ENCODE measurements at regions not wholly inside any gene's neighbourhood (a gene's known extent, or its start where the extent isn't known, plus 50 kb on each side); places are given as distances from the start of the nearest gene placed in this dataset.

DNA sequence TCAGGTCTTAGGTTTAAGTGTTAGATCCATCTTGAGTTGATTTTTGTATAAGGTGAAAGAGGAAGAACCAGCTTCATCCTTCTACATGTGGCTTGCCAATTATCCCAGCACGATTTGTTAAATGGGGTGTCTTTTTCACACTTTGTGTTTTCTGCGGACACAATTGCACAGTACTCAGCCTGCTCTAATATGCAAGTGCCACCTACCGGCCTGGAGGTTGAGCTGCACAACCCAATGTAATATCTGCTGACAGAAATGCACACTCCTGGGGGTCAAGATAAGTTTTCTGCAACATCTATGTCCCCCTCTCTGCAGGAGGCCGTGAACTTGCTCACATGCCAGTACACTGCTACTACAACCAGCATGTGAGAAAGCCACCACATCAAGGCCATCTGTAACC is 791.9 kb upstream of the ROBO1 start:
- no peak for DNase-seq

DNA sequence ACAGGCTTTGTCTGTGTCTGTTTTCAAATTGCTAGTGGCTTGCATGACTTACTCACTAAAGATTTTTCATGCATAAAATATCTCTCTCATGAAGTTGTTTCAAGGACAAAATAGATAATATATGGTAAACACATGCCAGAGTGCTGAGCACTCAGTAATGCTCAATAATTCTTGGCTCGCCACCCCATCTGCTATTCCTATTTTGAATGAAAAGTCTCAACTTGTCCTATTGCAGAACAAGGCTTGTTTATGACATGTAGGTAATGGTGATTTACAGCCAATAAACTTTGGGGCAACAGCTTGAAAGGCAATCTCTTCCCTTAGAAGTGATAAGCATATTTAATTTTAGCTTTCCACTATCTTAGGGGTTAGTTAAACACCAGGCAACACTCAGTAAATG is 789.0 kb upstream of the ROBO1 start:
- no peak for DNase-seq

DNA sequence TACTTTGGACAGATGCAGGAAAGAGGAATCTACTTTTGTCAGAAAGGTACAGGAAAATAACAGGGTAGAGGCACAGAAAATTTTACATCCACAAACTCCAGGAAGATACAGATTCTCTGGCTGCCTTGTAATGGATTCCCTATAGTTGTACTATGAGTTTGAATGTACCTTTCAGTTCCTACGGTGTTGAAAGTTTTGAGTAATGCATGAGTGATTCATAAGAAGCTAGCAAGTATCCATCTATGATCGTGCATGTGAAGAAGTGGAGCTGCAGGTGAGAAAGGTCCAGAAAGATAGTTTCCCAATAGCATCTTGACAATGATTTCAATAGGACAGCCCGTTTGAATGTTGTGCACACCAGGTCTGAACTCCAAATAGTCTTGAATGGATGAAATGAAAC is 786.5 kb upstream of the ROBO1 start:
- DNase-seq: no peak

DNA sequence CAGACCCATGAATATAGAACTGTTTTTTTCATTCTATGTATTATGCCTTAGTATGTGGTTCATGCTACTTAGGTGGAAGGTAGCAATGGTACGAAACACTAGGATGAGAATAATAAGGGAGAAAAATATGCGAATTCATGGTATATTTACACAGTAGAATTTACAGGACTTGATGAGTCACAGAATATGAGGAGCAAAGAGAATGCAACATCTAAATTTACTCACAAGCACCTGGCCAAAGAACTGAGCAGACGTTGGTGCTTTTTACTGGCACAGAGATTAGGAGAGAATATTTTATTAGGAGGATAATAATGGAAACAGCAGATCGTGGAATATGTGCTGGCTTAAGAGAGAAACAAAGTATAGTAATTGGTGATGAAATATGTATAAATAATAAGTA is 785.4 kb upstream of the ROBO1 start:
- no peak for DNase-seq

DNA sequence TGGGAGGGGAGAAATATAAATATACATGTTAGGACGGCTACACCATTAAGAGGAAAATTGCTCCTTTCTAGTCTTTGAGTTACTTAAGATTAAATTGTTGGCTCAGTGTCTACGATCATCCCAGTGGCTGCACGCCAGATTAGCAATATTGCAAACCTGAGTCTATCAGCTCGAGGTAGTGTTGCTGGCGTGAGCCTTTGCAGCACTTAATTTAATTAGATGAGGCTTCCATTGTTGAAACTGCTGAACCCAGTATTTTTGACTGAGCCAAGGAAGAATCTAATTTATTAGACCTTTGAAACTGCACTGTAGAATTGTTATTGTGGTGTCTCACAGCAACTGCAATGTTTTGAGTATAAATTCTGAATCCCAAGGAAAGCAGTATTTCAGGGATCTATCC is 782.4 kb upstream of the ROBO1 start:
- peak; percentile 2 for DNase-seq

DNA sequence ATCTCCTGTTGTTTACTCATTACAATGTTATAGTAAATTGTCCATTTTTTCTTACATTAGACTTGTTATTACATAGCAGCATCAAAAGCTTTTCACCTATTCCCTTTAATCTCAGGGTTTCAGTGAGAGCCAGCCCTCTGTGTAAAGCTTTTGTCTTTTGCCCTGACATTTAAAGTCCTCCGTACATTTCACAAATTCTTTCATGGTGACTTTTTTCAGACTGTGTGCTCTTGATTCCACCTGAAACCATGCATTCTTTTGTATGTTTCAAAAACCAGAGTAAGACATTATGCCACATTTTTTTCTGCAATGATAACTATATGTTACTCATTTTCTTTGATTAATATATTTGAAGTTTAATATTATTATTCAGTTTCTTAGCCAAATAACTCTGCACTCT is 781.4 kb upstream of the ROBO1 start:
- no peak for DNase-seq

DNA sequence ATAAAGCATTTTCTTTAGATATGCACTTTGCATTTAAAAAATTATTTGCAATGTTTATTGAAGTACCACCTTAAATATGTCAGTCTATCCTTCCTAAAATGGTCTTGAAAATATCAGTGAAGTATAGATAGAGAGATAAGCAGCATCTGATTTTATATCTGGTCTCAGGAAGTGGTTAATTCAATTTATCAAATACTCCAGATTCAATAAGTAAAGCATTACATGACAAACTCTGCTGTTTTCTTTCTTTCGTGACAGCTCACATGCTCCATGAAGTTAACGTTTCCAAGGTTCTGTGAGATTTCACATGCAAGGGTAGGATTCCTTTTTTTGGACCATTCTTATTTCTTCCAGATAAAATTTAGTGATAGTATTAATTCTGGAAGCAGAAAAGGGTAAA is 775.4 kb upstream of the ROBO1 start:
- DNase-seq: no peak

DNA sequence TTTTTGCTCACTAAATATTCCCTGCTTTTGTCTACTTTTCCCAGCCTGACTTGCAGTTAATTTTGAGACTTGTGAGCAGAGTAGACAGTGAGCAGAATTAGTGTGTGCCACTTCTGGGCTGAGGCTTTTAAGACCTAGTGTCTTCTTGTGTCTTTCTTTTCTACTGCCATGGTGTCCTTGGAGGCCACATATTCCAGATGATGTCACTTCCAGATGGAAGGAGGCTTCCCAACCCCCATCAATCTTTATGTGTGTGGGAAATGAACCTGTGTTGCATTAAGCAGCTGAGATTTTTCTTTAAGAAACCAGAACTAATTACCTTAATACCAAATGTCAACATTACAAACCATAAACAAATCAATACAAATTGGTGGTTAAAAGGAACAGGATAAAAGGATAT is 774.7 kb upstream of the ROBO1 start:
- no peak for DNase-seq

DNA sequence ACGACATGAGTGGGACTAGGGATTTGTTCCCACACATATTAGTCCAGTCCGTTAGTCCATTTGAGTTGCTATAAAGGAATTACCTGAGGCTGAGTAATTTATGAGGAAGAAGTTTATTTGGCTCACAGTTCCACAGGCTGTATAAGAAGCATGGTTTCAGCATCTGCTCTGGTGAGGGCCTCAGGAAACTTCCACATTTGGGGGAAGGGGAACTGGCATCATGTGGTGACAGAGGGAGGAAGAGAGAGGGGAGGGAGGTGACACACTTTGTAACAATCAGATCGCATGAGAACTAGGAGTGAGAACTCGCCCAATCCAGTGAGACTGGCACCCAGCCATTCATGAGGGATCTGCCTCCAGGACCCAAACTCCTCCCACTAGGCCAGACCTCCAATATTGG is 769.9 kb upstream of the ROBO1 start:
- no peak for DNase-seq

DNA sequence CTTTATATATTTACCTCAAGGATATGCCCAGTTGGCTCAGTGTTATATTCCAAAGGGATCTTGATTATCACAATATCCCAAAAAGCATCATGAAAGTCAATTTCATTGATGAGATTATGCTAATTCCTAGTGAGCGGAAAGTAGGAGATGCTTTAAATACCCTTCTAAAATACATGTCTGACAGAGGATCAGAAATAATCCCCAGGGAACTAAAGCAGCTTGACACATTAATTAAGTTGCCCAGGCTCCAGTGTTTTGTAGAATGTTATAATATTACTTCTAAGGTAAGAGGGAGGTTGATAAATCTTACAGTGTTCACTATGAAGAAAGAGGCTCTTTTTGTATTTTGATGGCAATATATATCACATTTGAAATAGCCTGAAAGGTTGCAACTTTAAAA is 767.5 kb upstream of the ROBO1 start:
- DNase-seq: no peak

DNA sequence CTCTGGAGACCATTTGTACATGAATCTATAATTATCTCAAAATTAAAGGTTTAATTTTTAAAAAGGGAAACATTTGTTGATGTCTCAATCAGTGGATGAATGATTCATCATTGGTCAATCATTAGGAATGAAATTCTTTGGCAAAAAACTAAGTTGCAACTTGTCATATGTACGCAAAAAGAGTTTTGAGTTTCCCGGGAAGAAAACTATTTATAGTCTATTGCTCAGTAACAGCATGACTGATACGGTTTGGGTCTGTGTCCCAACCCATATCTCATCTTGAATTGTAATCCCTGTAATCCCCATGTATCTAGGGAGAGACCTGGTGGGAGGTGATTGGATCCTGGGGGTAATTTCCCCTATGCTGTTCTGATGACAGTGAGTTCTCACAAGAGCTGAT is 765.8 kb upstream of the ROBO1 start:
- no peak for DNase-seq

DNA sequence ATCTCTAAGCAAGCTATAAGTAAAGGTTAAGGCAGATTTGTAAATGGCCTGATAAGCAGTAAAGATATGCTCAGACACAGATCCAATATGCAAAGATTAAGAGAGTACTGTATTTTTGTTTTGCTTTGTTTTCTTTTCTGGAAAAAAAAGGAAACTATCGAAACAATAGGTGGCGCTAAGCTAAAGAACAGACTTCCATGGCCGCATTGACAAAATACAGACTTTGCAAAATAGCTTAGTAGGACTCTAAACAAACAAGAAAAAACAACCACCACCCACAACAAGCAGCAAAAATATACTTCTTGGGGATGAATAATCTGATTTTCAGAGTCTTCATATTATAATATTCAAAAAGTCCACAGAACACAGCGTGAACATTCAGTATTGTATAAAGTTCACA is 758.4 kb upstream of the ROBO1 start:
- DNase-seq: no peak

DNA sequence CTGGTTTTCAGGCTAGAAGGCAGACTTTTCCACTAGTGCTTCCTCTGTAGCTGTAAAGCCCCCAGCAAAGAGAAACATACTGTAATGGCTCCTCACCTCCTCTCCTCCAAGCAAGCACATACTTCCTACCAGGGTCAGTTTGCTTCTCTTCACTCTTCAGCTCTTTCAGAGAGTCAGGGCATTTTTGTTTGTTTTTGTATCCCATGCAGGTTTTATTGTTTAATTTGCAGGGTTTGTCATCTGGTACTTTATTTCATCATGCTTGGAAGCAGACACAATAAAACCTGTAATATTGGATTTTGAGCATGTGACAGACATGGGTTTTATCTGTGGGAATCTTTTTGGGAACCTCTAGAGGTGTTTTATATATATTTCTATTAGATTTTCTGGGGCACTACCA is 753.3 kb upstream of the ROBO1 start:
- DNase-seq: no peak

DNA sequence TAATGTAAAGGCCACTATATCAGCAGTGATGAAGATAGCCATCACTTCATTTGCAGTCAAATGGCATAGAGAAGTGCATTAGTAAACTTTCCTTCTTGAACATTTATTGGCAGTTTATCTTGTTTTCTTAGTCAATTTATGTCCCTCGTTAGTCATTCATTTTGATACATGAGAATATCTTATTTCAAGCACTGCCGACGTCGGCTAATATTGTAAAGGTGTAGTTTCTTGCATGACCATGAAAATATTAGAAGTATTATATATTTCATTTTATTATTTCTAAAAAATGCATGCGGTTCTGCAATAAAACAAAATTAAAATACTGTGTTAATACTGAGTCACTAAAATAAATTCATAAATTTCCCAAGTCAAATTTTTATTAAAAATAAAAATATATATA is 751.6 kb upstream of the ROBO1 start:
- no peak for DNase-seq

DNA sequence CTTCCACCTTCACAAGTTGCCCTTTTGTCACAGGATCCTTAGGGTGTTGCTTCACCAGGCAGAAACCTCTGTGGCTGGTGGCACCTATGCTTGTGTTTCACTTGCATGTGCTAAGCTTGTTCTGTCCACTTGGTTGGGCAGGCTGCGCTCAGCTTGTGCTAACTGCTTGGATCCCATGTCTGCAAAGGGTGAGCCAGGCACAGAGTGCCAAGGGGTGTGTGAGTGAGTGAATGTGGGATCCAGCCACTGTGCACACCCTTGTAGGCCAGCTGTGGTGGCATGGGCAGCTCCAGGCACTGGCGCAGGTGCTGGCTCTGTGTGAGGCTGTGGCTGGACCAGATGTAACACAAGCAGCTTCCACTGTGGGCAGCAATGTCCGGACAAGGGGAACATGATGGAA is 728.7 kb upstream of the ROBO1 start:
- no peak for DNase-seq

DNA sequence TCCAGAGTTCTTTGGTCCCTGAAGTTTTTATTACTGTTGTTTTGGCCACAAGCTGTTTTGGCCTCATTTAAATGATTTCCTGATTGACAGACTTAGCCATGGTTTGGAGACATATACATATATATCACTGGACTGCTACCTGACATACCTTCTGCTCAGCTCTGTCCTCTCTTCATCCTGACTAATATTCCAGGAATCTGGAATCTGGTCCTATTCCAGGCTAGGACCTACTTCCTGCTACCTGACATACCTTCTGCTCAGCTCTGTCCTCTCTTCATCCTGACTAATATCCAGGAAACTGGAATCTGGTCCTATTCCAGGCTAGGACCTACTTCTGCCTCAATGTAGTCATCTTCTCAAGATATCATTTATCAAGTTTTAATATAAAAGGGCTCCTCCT is 724.4 kb upstream of the ROBO1 start:
- DNase-seq: no peak

DNA sequence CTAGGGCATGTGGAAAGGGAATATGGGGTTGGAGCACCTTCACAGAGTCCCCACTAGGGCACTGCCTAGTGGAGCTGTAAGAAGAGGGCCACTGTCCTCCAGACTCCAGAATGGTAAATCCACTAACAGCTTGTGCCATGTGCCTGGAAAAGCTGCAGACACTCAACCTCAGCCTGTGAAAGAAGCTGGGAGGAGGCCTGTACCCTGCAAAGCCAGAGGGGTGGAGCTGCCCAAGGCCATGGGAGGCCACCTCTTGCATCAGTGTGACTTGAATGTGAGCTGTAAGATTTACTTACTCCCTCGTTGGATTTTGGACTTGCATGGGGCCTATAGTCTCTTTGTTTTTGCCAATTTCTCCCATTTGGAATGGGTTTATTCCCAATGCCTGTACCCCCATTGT is 705.2 kb upstream of the ROBO1 start:
- DNase-seq: no peak

DNA sequence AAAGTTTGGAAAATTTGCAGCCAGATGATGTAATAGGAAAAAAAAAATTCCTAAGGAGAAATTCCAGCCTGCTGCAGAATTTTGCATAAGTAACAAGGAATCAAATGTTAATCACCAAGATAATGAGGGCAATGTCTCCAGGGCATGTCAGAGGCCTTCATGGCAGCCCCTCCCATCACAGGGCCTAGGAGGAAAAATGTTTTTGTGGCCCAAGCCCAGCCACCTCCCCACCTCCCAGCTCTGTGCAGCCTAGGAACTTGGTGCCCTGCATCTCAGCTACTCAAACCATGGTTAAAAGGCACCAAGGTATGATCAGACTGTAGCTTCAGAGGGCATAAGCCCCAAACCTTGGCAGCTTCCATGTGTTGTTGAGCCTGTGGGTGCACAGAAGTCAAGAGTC is 704.7 kb upstream of the ROBO1 start:
- no peak for DNase-seq

DNA sequence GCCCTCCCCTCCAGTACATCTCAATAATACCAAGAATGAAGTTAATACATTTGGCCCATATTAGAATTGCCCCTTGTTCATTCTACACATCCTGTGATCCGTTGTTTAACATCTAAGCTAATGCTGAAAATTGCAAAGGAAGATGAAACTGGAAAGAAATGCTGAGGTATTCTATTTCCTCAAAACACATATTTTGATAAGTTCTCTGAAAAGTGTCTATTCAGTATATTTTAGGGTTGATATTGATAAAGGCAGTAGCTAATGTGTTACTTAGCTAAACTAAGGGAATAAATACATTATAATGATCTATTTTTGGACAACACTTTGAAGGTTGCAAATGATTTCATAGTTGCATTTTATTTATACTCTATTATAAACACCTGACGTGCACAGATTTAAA is 702.6 kb upstream of the ROBO1 start:
- DNase-seq: no peak

DNA sequence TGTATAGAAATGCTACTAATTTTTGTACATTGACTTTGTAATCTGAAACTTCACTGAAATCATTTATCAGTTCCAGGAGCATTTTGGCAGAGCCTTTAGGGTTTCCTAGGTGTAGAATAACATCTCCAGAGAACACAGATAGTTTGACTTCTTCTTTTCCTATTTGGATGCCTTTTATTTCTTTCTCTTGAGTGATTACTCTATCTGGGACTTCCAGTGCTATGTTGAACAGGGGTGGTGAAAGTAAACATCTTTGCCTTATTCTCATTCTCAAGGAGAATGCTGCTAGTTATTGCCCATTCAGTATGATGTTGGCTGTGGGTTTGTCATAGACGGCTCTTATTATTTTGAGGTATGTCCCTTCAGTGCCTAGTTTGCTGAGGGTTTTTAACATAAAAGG is 697.9 kb upstream of the ROBO1 start:
- DNase-seq: no peak

DNA sequence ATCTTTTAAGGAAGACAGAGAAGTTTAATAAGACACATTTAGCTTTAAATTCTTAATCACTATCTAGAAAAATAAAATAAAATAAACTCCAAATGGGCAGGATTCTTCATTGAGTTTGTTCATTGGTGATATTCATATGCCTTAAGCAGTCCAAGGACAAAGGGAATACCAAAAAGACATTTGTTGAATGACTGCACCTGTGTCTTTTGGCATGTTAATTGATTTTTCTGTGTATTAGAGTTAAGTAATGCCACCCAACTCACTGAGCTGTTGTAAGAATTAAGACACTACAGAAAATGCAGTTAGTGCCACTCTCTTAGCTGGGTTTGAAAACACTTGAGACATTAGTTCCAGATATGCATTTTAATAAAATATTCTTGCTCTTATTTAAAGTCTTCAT is 683.6 kb upstream of the ROBO1 start:
- no peak for DNase-seq

DNA sequence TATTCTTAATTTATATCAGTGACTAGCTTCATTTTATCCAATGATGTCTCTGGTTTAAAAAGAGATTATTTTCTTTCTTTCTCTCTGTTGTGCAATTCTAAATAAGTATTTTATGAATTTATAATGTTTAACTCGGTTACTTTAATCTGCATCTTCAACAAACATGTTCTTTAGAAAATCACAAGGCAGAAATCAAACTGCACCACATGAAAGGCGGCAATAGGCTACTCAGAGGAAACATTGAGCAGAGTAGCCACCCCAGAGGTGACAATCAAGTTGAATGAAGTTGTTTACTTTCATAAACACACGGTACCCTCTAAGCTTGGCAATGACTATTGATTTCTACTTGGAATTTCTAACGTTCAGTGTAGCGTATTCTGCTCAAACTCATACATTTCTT is 677.8 kb upstream of the ROBO1 start:
- DNase-seq: no peak

DNA sequence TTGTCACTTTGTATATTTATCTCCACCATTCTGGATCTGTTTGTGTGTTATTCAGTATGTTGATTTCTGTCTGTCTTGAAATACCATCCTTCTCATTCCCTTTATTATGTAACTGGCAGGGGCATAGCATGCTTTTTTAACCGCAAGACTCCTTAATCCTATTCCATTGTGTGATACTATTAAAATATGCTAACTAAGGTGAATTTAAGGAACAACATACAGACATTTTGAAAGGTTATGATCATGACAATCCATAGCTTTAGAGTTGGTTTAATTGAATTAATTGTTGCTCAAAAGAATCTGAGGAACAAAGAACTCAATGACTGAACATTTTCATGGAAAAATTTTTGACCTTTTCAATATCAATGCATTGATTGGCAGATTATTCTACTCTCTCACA is 677.3 kb upstream of the ROBO1 start:
- no peak for DNase-seq

DNA sequence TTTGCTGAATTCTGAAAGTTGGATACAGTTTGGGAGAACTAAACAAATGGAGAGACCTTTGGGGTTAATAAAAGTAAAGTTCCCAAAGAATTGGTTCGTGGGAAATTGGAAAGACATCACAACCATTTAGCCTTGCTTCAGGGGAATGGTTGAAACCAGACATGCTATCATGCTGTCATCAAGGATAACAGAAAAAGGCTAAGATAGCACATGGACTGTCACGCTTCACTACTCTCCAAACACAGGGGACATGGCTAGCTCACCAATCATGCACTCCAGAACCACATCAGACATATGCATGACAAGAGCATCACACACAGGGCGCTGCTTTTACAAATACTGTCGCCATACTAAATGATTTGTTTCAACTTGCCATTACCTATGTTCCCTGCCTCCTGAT is 671.7 kb upstream of the ROBO1 start:
- peak; percentile 39 for DNase-seq

DNA sequence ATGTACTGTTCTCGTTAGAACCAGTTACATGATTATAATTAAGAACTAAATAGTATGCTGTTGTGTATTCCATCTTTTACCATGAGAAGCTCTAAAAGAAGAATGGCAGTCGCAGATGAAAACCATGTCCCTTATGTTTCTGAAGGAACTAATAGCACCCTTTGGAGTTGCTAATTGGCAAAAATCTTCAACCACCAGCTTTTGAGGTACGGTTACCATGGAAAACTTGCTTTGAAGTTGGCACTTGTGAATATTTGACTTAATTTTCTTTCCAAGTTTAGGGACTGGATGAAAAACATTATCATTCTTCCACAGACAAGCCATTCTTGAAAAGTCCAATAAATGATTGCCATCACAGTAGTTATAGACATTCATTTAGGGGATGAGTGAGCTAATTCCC is 666.6 kb upstream of the ROBO1 start:
- no peak for DNase-seq

DNA sequence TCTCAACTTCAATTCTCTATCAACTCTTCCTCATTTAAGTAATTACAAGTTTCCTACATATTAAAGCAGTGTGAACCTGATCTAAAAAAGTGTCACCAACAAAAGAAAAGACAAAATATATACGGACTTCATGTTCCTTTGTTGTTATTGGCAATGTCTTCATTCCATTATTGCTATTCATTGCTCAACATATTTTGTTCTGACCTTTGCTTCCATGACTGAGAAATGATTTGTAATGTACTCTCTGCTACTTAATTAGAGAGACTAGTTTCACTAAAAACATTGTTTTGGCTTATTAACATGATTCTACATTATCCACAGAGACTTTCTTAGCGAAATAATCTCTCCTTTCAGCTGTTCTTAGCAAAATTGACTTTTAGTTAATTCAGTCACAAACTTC is 657.2 kb upstream of the ROBO1 start:
- DNase-seq: no peak
